Activated CD4-positive, alpha-beta T cell treated with anti-CD3 and anti-CD28 coated beads for 1 hour (primary cell): ENCODE measurements at regions not wholly inside any gene's neighbourhood (a gene's known extent, or its start where the extent isn't known, plus 50 kb on each side); places are given as distances from the start of the nearest gene placed in this dataset.

Source experiments
- DNase-seq: peaks from one replicate; pipeline ENCODE4 v3.0.0-alpha.2; 2020

DNA sequence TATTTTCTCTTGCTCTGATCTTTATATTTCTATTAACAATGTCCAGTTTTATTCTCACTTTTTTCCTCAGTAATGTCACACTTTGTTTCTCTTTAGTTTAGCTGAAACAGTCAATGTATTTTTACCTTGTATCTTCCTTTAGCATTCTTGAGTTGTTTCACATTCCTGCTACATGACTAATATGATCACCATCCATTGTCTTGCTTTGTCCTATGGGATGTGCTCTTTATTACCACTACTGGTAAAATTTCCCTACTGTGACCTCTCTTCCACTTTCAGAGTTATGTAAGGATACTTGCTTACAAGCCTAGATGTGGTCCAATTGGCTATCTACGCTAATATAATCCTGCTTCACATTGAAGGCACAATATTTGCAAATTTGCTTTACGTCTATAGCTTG is 457.9 kb downstream of the PIK3C3 start:
- DNase-seq = no peak

DNA sequence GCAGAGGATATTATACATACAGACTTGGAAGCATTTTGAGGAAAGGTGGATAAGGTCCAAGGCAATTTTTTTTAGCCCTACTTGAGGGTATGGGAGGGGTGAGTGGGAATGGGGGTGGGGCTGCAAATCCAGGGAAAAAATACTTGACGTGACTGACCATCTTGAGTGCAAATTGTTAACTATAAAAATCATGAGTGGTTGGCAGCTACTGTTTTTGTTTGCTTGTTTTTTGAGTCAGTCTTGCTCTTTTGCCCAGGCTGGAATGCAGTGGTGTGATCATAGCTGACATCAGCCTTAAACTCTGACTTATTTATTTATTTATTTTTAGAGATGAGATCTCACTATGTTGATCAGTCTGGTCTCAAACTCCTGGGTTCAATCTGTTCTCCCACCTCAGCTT is 458.8 kb downstream of the PIK3C3 start:
- DNase-seq = no peak

DNA sequence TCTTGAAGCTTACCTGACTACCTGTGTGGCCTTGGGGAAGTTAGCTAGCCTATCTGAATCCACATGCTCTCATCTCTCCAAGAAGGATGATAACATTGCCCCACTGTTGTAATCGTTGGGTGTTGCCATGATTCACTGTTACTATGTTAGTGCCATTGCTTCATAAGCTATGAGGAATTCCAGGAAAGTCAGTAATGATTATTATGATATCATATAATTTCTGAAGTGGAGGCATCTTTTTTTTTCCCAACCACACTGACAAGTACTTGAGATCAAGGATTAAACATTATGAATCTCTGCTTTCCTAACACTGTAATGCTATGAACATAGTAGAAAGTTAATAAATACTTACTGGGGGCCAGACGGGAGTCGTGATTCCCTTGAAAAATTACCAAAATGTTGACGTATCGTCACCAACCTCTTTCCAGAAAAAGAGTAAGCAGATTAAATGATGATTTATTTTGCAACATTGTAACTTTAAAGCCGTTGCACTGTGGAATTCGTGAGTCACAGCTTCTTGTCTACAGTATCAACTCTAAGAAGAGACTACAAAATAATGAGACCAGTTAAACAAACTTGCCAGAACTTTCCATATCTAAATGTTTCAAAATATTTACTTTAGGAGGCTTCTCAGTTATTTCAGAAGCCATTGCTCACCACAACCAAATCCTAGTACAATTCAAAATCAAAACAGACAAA is 459.9 kb downstream of the PIK3C3 start:
- DNase-seq = no peak

DNA sequence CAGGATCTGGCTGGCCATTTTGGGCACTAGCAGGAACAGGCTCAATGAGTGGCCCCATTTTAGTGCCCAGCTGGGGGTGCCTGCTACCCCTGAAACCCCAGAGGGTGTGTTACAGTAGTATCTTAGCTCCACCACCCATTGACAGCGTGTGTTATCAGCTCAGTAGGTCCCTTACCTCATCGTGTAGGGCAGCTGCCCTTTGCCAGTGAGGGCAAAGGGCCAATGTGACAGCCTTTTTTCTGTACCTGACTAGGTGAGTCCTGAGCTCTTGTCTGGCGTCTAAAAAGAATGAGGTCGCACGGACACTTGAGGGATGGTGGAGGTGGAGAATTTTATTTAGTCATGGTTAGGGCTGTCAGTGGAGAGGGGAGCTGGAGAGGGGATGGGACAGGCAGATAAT is 462.2 kb downstream of the PIK3C3 start:
- DNase-seq = no peak

DNA sequence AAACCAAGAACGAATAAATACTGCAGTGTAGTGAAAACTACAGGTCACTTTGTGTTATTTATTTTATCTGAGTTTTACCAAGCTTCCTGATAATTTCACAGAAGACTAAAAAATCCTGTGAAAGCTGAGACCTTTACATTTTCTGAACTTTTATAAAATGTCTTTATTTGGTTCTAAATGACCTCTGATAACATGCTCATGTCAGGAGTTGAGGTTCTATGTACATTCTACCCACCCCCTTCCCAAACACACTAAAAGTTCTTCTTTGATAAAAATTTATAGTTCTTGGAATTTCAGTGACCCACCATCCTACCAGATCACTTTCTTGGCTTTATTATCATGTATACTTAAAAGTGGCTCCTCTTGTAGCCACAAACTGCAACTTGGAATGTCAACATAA is 463.1 kb downstream of the PIK3C3 start:
- no peak for DNase-seq

DNA sequence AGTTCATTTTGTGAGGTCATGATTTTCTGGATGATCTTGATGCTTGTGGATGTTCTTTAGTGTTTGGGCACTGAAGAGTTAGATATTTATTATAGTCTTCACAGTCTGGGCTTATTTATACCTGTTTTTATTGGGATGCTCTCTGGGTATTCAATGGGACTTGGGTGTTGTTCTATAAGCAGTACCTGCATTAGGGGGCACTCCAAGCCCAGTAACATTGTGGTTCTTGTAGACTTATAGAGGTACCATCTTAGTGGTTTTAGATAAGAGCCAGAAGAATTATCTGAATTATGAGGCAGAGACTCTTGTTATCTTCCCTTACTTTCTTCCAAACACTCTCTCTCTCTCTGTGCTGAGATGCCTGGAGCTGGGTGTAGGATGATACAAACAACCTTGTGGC is 470.0 kb downstream of the PIK3C3 start:
- no peak for DNase-seq

DNA sequence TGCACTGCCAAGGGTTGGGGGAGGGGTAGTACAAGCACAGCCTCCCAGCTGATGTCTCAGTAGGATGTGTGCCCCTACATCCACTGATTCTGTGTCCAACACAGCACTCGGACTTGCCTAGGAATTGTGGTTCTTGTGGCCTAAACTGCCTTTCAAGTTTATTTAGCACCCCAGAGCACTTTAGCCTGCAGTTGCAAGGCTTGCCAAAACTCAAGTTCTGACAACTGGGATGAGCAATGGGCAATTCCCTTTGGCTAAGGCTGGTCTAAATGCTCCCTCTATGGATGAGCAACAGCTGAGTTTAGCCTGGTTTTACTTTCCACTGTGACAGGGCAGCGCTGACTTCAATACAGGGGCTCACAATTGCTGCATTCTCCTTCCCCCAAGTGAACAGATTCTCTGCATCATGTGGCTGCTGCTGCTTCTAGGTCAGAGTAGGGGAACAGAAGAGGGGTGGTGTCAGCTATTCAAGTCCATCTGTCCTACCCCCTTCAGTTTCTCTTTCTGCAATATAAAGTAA is 471.5 kb downstream of the PIK3C3 start:
- DNase-seq = no peak

DNA sequence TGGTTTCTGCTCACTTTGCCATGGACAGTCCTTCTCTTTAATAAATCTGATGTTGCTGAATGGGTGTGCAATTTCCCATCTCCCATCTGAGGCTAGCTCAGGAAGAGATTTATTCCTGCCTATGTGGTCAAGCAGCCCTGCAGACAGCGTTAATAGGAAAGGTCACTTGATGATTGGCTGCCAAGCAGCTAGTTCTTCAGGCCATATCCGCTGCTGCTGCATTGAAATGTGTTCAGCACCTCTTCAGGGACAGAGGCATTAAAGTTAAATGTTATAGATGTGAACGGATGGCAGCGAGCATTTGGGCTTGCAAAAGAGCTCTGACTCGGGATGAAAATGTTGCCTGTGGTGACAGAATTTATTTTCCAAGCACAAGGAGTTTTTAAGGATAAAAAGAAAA is 474.2 kb downstream of the PIK3C3 start:
- DNase-seq = no peak

DNA sequence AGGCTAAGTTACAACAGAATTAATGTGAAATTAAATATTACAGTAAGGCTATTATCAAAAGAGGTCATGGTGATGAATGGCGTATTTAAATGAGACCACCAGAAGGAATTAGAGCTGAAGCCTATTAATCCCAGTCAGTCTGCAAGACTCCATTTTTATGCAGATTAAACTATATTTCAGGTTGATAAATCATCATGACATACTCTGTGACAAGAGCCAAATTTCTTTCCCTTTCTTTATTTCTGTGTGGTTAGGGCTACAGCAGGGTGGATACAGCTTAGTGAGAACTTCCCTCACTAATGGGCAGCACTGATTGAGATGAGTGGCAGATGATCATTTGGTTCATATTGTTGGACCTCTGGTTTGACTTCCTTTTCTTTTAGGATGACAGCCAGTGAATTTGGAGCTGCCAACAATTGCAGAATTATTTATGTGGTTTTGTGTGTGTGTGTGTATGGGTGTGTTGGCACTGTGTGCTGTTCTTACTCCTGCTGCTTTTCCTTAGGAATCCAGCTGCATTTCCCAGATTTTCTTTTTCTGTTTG is 481.3 kb downstream of the PIK3C3 start:
- no peak for DNase-seq

DNA sequence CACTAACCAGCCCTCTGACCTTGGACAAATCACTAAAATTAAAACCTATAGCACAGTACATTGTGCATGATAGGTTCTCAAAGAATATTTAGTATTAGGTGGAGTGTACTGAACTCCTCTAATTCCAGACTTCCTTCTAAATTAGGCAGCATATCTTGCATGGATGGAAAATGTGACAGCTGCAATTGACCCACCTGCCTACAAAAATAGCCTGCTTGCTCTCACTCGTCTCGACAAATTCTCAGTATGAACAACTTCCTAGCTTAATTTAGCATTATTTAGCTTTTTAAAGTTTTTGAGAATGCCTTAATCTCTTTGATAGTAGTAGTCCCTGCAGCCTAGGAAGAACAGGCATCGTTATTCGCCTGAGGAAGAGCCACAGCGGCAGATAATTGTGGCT is 482.0 kb downstream of the PIK3C3 start:
- no peak for DNase-seq

DNA sequence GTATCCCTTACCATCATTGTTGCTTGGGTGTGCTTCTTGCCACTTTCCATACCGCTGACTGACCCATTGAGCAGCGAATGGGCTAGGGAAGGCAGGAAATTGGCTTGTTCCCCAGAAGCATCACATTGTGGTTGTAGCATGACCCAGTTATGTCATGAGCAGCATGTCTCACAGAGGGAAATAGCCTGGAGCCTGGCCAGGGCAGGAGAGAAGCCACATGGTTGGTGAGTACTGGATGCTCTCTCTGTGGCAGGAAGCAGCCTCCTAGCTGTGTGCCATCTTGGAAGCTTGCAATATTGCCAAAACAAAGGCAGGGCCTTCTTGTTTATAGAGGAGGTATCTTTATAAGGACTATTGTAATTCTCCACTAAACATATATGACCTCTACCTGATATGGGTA is 482.6 kb downstream of the PIK3C3 start:
- DNase-seq = no peak

DNA sequence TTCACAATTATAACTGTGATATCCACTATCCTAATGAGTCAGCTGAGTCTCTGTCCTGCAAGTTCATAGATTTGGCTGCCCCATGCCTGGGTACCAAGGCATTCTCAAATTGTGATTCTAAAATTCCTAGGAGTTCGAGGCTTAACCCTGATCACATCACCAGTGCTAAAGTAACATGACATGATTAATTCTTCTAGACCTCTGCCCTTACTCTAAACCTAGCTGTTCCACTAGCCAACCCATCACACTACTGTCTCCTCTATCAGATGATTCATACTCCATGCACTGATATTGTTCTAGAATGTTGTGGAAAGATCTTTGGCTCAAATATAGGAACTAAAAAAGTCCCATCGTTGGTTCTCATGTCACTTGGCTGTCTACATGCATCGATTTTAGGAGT is 487.6 kb downstream of the PIK3C3 start:
- no peak for DNase-seq

DNA sequence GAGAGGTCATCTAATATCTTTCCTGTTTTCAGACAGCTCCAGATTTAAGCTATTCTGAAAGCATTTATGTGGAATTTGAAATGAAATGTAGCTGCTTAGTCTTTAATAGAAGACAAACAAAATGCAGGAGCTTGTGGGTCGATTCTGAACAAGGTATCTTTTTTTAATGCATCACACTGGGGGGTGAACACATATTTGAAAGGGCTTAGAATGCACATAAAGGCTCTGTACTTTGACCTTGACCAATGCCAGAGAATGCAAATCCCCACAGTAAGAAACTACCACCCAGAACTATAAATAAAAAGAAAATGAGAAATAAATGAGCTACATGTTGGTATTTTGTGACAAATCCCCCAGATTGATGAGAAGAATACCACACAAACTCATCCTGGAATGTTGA is 489.3 kb downstream of the PIK3C3 start:
- no peak for DNase-seq

DNA sequence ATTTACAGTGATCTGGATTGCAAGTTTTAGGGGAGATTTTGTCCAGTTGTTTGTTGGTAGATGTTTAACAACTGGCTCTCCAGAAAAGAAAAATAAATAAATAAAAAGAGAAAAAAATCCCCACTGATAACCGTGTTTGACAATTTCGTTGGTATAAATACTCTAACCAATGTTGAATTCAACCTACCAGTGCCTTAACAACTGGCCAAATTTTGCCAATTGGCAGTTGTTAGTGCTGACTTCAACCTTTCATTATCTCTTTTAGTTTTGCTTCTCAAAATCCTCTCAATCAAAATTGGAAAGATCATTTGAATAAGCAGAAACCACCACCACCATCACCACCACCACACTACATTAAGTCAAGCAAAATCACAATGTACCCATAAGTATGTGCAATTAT is 490.3 kb downstream of the PIK3C3 start:
- no peak for DNase-seq

DNA sequence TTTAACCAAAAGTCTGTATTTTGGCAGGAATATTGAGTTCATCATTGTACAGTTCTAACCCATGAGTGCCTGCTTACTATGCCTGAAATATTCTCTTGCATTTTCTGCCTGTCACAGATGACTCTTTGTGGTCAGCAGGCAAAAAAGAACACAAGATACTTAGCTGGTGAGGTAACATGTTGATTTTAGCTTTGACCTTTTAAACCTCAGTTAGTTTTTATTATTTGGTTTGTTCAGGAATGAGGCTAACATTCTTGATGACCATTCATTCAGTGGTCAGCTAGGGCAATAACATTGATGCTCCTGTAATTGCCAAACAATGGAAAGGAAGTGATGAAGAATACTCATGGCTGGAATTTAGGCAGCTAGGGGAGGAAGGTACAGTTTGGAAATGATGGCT is 491.2 kb downstream of the PIK3C3 start:
- no peak for DNase-seq

DNA sequence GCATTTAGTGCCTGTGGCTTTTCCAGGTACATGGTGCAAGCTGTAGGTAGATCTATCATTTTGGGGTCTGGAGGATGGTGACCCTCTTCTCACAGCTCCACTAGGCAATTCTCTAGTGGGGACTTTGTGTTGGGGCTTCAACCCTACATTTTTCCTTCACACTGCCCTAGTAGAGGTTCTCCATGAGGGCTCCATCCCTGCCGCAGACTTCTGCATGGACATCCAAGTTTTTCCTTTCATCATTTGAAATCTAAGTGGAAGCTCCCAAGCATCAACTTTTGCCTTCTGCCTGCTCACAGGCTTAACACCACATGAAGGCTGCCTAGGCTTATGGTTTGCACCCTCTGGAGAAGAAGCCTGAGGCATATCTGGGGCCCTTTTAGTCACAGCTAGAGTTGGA is 492.7 kb downstream of the PIK3C3 start:
- no peak for DNase-seq

DNA sequence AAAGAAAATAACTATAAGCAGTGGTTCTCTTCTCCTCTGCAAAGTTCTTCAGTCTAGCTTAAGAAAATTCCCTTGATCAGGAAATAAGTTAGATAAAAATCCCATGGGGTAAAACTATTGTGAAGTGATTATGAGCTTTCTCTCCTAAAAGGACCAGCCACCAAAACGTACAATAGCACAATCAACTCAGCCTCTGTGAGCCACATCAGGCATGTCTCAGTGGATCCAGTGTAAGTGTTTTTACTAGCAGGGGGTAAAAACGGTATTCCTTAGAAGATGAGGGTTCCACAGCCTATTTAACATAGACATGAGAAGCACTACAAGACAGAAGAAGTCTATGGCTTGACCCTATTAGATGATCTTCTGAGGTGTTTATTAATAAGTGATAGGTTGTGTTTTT is 503.2 kb downstream of the PIK3C3 start:
- DNase-seq = no peak

DNA sequence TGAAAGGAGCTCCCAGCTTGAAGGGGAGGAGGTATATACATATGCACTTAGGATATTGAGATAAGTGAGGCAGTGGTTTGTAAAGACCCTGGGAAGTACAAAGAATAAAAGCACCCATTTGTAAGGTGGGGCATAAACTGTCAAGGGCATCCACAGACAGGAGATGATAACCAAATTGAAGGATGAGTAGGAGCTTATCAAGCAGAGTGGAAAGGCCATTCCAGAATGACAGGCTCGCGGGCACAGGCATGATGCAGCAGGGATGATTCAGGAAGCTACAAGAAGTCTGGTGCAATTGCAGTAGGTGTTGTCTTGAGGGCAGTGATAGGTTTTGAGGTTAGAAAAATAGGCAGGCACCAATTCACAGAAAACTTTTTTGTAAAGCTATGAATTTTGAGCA is 504.8 kb downstream of the PIK3C3 start:
- no peak for DNase-seq

DNA sequence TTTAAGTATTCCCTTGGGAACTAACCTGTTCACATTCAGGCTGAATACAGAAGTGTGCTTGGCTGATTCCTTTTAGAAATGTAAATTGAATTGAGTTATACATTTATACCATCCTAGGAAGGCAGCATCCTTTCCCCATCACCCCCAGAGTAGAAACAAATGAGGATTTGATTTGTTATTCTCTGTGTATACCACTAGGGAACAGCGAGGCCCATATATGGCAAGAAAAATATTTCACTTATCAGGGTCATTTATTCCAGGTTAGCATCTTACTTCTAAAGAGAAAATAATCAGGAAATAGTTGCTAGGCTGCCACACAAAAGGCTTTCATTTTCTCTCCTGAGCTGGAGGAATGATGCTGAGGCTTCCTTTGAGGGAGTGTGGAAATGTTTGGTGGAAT is 516.9 kb downstream of the PIK3C3 start:
- no peak for DNase-seq

DNA sequence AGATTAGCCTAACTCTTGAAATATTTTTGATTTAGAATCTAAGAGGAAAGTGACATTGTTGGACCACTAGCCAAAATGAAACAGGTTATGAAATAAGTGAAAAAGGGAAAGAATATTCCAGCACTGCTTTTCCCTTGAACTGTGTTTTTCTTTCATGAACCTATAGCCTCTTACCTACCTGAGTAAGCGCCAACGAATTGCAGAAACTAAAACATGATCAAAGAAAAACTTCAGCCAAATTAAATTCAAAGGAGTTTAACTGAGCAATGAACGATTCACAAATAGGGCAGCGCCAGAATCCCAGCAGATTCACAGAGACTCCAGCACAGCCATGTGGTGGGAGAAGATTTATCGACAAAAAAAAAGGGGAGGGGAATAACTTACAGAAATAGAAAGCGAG is 518.6 kb downstream of the PIK3C3 start:
- no peak for DNase-seq

DNA sequence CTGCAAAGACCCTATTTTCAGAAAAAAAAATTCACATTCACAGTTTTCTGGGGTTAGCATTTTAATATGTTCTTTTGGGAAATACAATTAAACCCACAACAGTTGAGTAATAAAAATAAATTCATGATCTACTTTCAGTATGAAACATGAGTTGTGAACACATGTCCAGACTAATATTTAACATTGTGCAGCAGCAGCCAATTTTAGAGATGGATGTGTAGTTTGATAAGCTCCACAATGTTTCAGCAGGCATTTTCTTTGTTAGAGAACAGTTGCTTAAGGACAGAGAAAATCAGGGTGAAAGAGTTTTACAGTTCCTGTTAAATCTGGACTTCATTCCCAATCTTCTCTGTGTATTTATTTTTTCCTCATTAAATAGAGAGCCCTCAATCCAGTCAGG is 519.5 kb downstream of the PIK3C3 start:
- DNase-seq = no peak

DNA sequence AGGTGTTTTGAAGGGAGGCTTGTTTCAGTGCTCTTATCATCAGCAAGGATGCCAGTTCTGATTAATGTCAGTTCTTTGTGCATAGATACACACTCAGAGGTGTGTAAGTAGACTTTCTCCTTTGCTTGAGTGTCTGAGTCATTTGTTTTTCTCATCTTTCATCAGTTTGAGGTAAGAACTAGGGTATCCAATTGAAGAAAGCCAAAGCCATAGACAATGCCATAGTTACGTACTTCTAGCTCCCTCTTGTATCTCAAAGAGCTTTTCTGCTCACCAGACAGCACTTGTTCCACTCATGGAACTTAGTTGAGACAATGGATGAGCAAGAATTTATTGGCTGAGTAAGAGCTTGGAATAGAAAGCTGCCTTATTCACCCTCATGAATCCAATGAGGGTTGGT is 520.1 kb downstream of the PIK3C3 start:
- DNase-seq = no peak

DNA sequence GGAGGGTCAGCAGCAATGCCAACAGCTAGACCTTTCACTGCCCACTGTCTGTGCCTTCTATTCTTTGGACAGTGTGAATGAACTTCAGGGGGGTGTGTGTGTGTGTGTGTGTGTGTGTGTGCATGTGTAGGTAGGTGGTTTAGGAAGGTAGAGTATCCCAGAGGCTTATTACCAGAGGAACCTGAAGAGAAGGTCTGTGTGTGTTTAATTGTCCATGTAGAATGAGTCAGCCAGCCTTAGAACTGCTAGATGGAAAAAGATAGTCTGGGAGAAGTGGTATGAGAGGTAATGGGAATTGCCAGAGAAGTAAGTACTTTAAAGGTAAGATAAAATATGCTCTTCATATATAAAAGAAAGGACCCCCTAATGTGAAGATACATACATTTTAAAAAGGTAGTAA is 522.2 kb downstream of the PIK3C3 start:
- DNase-seq = no peak

DNA sequence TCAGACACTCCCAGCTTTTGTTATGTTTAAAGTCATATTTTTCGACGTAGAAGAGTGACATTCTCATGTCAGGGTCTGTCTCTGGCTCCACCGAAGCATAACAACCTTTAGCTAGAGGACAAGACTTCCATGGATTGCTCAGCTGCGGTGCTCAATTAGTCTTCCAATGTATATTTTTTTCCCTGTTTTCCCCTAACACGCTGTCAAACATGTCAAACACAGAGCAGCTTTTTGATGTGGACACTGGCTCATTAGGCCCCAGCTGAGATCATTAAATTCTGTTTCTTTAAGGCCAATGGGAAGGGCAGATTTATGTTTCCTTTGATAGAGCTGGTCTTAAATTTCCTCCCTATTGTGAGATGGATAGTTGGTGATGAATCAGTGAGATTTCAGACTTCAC is 525.4 kb downstream of the PIK3C3 start:
- no peak for DNase-seq

DNA sequence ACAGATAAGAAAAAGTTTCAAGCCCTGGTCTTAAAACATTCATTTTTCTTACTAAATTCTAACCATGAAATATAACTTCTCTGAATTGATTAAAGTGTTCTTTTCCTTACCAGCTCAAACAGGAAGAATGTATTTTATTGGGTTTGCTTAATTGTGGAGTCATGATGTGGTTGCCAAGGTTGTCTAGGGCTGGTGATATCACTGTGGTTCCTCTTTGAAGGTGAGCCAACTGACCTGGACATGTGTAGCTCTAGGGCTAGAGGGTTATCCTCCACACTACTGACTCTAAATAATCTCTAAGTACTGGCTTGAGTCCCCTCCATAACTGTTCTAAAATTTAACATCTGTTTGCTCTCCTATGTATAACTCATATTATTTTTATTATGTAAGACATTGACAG is 529.6 kb downstream of the PIK3C3 start:
- no peak for DNase-seq
